Neural progenitor cell (in vitro differentiated cells): ENCODE measurements at regions not wholly inside any gene's neighbourhood (a gene's known extent, or its start where the extent isn't known, plus 50 kb on each side); places are given as distances from the start of the nearest gene placed in this dataset.

Experiments used
- DNase-seq: peaks from one replicate; pipeline ENCODE4 v3.0.0-alpha.2; 2016; ENCODE audit warnings: low spot score
- H2AFZ ChIP-seq: fragments of 200-600 bp; sonication (generic); replicated peaks from 2 replicates; pipeline ENCODE4 v1.6.1; 2016; ENCODE audit warnings: antibody characterized with exemption
- H3F3A ChIP-seq: fragments of 200-600 bp; sonication (generic); 2 replicates; pipeline ENCODE4 v1.6.1; 2016; ENCODE audit warnings: antibody characterized with exemption, low read depth
- H3K27ac ChIP-seq: fragments of 200-600 bp; sonication (generic); 2 replicates; pipeline ENCODE4 v1.5.1; 2016; ENCODE audit warnings: mild to moderate bottlenecking
- H3K27me3 ChIP-seq: fragments of 200-600 bp; sonication (generic); 2 replicates; pipeline ENCODE4 v1.6.1; 2016; ENCODE audit warnings: mild to moderate bottlenecking, moderate library complexity
- H3K36me3 ChIP-seq: fragments of 200-600 bp; sonication (generic); 2 replicates; pipeline ENCODE4 v1.5.1; 2016
- H3K4me1 ChIP-seq: fragments of 200-600 bp; sonication (generic); 2 replicates; pipeline ENCODE4 v1.6.1; 2016; ENCODE audit warnings: mixed run types
- H3K4me2 ChIP-seq: fragments of 200-600 bp; sonication (generic); 2 replicates; pipeline ENCODE4 v1.6.1; 2016
- H3K4me3 ChIP-seq: fragments of 200-600 bp; sonication (generic); 2 replicates; pipeline ENCODE4 v1.5.1; 2016
- H3K79me2 ChIP-seq: fragments of 200-600 bp; sonication (generic); 2 replicates; pipeline ENCODE4 v1.6.1; 2016; ENCODE audit warnings: low read depth
- H3K9ac ChIP-seq: fragments of 200-600 bp; sonication (generic); 2 replicates; pipeline ENCODE4 v1.6.1; 2016
- H3K9me3 ChIP-seq: fragments of 200-600 bp; sonication (generic); 2 replicates; pipeline ENCODE4 v1.5.1; 2016; ENCODE audit warnings: low read depth
- H4K20me1 ChIP-seq: fragments of 200-600 bp; sonication (generic); 2 replicates; pipeline ENCODE4 v1.6.1; 2016; ENCODE audit warnings: low read depth
- H3K27ac Mint-ChIP-seq: 3 replicates; pipeline ENCODE4 v1.8.0; 2021; ENCODE audit warnings: mixed read lengths
- H3K27me3 Mint-ChIP-seq: 2 replicates; pipeline ENCODE4 v1.8.0; 2022; ENCODE audit warnings: low read depth, mild to moderate bottlenecking, inconsistent platforms, moderate library complexity, mixed read lengths; ENCODE audit not compliant: insufficient read depth
- H3K36me3 Mint-ChIP-seq: 3 replicates; pipeline ENCODE4 v1.8.0; 2021; ENCODE audit warnings: mixed read lengths
- H3K4me1 Mint-ChIP-seq: 3 replicates; pipeline ENCODE4 v1.8.0; 2021; ENCODE audit warnings: mixed read lengths
- H3K4me3 Mint-ChIP-seq: 3 replicates; pipeline ENCODE4 v1.8.0; 2021; ENCODE audit warnings: mild to moderate bottlenecking, moderate library complexity, mixed read lengths
- H3K9me3 Mint-ChIP-seq: 3 replicates; pipeline ENCODE4 v1.8.0; 2020; ENCODE audit warnings: mixed read lengths
- EZH2 ChIP-seq: fragments of 200-600 bp; sonication (generic); IDR thresholded peaks from 2 replicates; pipeline ENCODE4 v1.6.1; 2017; ENCODE audit warnings: antibody characterized with exemption, mild to moderate bottlenecking, moderate library complexity
- EZH2phosphoT487 ChIP-seq: fragments of 200-600 bp; sonication (generic); IDR thresholded peaks from 2 replicates; pipeline ENCODE4 v1.6.1; 2017; ENCODE audit warnings: antibody characterized with exemption
- TF ChIP-seq, protein P1 (sequence below): fragments of 200-600 bp; sonication (generic); IDR thresholded peaks from 2 replicates; pipeline ENCODE4 v1.5.1; 2017; ENCODE audit warnings: antibody characterized with exemption, mild to moderate bottlenecking

GRCh38 chr13:112158961-112159360, 92.0 kb downstream of the SOX1 start:
- H3K4me1 ChIP-seq: peaks cover 63% of the 10 kb centered on the region
- DNase-seq: no peak
- Mint-ChIP-seq H3K4me3 (peak overlapping the region; percentile 72), H3K27ac (peak overlapping the region; percentile 99), H3K27me3 (peaks cover 6% of the 10 kb centered on the region), H3K9me3 (peaks cover 23% of the 10 kb centered on the region), H3K4me1 (peaks cover 52% of the 10 kb centered on the region), H3K36me3 (peaks cover 5% of the 10 kb centered on the region)
- no peaks in the 10 kb centered on the region for H3K27me3 ChIP-seq
- peaks cover 67% of the 10 kb centered on the region for H3F3A ChIP-seq
- no peak overlapping the region for H3K9ac ChIP-seq
- no peaks in the 10 kb centered on the region for H3K36me3 ChIP-seq
- H3K4me3 ChIP-seq: no peak overlapping the region
- H3K27ac ChIP-seq: no peak overlapping the region
- no peaks in the 10 kb centered on the region for H3K79me2 ChIP-seq
- H4K20me1 ChIP-seq: no peaks in the 10 kb centered on the region
- H2AFZ ChIP-seq: no peak overlapping the region
- TF ChIP-seq, protein P1, sequence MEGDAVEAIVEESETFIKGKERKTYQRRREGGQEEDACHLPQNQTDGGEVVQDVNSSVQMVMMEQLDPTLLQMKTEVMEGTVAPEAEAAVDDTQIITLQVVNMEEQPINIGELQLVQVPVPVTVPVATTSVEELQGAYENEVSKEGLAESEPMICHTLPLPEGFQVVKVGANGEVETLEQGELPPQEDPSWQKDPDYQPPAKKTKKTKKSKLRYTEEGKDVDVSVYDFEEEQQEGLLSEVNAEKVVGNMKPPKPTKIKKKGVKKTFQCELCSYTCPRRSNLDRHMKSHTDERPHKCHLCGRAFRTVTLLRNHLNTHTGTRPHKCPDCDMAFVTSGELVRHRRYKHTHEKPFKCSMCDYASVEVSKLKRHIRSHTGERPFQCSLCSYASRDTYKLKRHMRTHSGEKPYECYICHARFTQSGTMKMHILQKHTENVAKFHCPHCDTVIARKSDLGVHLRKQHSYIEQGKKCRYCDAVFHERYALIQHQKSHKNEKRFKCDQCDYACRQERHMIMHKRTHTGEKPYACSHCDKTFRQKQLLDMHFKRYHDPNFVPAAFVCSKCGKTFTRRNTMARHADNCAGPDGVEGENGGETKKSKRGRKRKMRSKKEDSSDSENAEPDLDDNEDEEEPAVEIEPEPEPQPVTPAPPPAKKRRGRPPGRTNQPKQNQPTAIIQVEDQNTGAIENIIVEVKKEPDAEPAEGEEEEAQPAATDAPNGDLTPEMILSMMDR: no peak
- TF ChIP-seq EZH2: no peak
- TF ChIP-seq EZH2phosphoT487: no peak
- H3K9me3 ChIP-seq: peaks cover 7% of the 10 kb centered on the region
- peak overlapping the region; percentile 15 for H3K4me2 ChIP-seq

DNA sequence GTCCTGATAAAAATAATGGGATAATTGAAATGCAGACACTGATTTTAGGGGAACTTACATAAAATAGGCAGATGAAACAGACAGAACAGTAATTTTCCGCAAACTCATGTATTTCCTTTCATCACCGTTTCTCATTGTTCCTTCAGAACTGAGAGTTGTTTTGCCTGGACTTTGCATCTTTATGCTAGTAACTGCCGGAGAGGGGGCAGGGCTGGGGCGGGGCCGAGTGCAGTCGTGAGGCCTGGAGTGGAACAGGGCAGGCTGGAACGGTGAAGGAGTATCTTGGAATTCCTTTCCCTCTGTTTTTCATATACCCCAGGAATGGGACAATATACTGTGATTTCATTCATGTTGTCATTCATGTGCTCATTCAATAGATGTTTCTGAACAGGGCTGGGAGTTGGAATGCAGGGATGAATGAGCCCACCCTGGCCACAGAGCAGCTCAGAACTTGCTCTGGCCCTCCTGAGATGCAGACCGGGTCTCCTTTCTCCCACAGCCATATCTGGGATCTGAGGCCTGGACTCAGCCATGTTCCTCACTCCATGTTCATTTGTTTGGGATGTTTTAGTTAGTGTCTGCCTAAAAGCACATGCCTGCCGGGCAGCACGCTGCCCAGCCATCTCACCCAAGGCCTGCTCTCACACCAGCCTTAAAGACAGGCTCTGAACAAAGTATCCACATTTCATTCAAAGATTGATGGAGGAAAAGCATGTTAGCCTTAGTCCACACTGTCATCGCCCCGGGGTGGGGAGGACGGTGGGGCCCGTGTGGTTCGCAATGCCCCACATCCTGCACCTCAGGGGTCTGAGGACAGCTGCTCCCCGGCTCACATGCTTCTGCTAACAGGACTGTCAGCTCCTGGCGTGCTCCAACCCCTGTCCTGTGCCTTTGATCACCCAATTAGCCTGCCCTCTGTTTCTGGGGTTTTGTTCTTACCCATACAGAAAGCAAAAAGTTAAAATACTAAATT, 92.9 kb downstream of the SOX1 start:
- H3K9me3 ChIP-seq: peaks cover 7% of the 10 kb centered on the region
- peaks cover 23% of the 10 kb centered on the region for H3K9me3 Mint-ChIP-seq
- H3K27ac ChIP-seq: peak overlapping the region; percentile 99
- H3K36me3 Mint-ChIP-seq: peaks cover 5% of the 10 kb centered on the region
- H3K27me3 Mint-ChIP-seq: peaks cover 5% of the 10 kb centered on the region
- H4K20me1 ChIP-seq: no peaks in the 10 kb centered on the region
- TF ChIP-seq EZH2: no peak
- TF ChIP-seq EZH2phosphoT487: no peak
- TF ChIP-seq, protein P1: no peak
- peaks cover 53% of the 10 kb centered on the region for H3K4me1 Mint-ChIP-seq
- no peaks in the 10 kb centered on the region for H3K36me3 ChIP-seq
- peak overlapping the region; percentile 99 for H3K27ac Mint-ChIP-seq
- H2AFZ ChIP-seq: no peak overlapping the region
- no peaks in the 10 kb centered on the region for H3K79me2 ChIP-seq
- H3K4me3 Mint-ChIP-seq: peak overlapping the region; percentile 72
- H3K27me3 ChIP-seq: no peaks in the 10 kb centered on the region
- H3K9ac ChIP-seq: no peak overlapping the region
- peaks cover 63% of the 10 kb centered on the region for H3K4me1 ChIP-seq
- no peak overlapping the region for H3K4me3 ChIP-seq
- no peak for DNase-seq
- H3F3A ChIP-seq: peaks cover 67% of the 10 kb centered on the region
- peak overlapping the region; percentile 15 for H3K4me2 ChIP-seq

DNA sequence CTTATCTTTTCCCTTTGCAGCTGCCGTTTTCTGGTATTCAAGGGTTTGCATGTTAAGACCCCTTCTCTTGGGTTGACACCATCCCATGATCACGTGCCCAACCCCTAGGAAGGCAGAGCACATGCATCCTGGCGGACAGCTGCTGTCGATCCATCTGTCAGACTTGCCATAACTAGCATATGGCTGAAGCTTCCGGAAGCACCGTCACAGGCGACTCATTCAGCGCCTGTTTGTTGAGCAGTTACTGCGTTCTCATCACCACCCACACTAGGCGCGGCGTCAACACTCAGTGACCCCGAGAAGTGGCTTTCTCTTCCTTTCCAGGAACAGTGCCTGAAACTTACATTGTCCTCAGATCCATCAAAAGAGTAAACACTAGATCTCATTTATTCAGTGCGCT, 93.6 kb downstream of the SOX1 start:
- no peak overlapping the region for H3K4me3 ChIP-seq
- H3K9me3 Mint-ChIP-seq: peaks cover 23% of the 10 kb centered on the region
- H3K79me2 ChIP-seq: no peaks in the 10 kb centered on the region
- TF ChIP-seq, protein P1: no peak
- no peak for TF ChIP-seq EZH2phosphoT487
- TF ChIP-seq EZH2: no peak
- H2AFZ ChIP-seq: no peak overlapping the region
- H3K27ac Mint-ChIP-seq: peak overlapping the region; percentile 99
- peak overlapping the region; percentile 72 for H3K4me3 Mint-ChIP-seq
- peaks cover 7% of the 10 kb centered on the region for H3K9me3 ChIP-seq
- H3K36me3 ChIP-seq: no peaks in the 10 kb centered on the region
- peaks cover 65% of the 10 kb centered on the region for H3K4me1 ChIP-seq
- H3K9ac ChIP-seq: no peak overlapping the region
- peak overlapping the region; percentile 99 for H3K27ac ChIP-seq
- H3K27me3 Mint-ChIP-seq: peaks cover 9% of the 10 kb centered on the region
- H4K20me1 ChIP-seq: no peaks in the 10 kb centered on the region
- no peaks in the 10 kb centered on the region for H3K27me3 ChIP-seq
- peaks cover 67% of the 10 kb centered on the region for H3F3A ChIP-seq
- H3K36me3 Mint-ChIP-seq: peaks cover 8% of the 10 kb centered on the region
- peak overlapping the region; percentile 78 for H3K4me2 ChIP-seq
- DNase-seq: no peak
- peaks cover 59% of the 10 kb centered on the region for H3K4me1 Mint-ChIP-seq
